HFF-Myc (cell line): ENCODE measurements at regions not wholly inside any gene's neighbourhood (a gene's known extent, or its start where the extent isn't known, plus 50 kb on each side); places are given as distances from the start of the nearest gene placed in this dataset.

Experiments
- DNase-seq: peaks from one replicate; pipeline ENCODE4 v3.0.0-alpha.2; 2011; ENCODE audit warnings: low read depth; ENCODE audit errors: extremely low read depth
- H3K4me3 ChIP-seq: replicated peaks from 2 replicates; pipeline ENCODE4 v1.5.1; 2011; ENCODE audit warnings: low read depth, mild to moderate bottlenecking, control low read depth, low read length
- CTCF ChIP-seq: IDR thresholded peaks from 2 replicates; pipeline ENCODE4 v1.5.1; 2012; ENCODE audit warnings: mild to moderate bottlenecking, low read depth, low read length, control low read depth; ENCODE audit errors: missing control alignments

- TF ChIP-seq CTCF, result no peak
- no peak overlapping the region for H3K4me3 ChIP-seq
- no peak for DNase-seq
Observed at GRCh38 chr13:66033924-66034323, 1196.2 kb downstream of the PCDH9 start.

GRCh38 chr13:66021846-66022245 lies 1208.3 kb downstream of the PCDH9 start:
- no peak for DNase-seq
- no peak for TF ChIP-seq CTCF
- H3K4me3 ChIP-seq, result no peak overlapping the region

GRCh38 chr13:66014771-66015170 lies 1215.4 kb downstream of the PCDH9 start:
- no peak for DNase-seq
- H3K4me3 ChIP-seq, result no peak overlapping the region
- no peak for TF ChIP-seq CTCF

GRCh38 chr13:66009241-66009640 lies 1220.9 kb downstream of the PCDH9 start:
- H3K4me3 ChIP-seq, result no peak overlapping the region
- DNase-seq, result no peak
- no peak for TF ChIP-seq CTCF

- no peak for TF ChIP-seq CTCF
- H3K4me3 ChIP-seq, result no peak overlapping the region
- no peak for DNase-seq
Observed at GRCh38 chr13:66003558-66003957, 1226.6 kb downstream of the PCDH9 start.

GRCh38 chr13:66001140-66001539 lies 1229.0 kb downstream of the PCDH9 start:
- H3K4me3 ChIP-seq, result no peak overlapping the region
- DNase-seq, result no peak
- no peak for TF ChIP-seq CTCF

GRCh38 chr13:65999411-65999810 lies 1230.7 kb downstream of the PCDH9 start:
- H3K4me3 ChIP-seq, result no peak overlapping the region
- DNase-seq, result no peak
- TF ChIP-seq CTCF, result no peak
